DND-41 (cell line): ENCODE measurements at regions not wholly inside any gene's neighbourhood (a gene's known extent, or its start where the extent isn't known, plus 50 kb on each side); places are given as distances from the start of the nearest gene placed in this dataset.

Experiments
- ATAC-seq: fragments of 200-7000 bp; cut with Tn5 transposase; 3 replicates; pipeline ENCODE4 v1.9.1; 2021; ENCODE audit warnings: low read depth; ENCODE audit not compliant: insufficient read depth
- DNase-seq: peaks from one replicate; pipeline ENCODE4 v3.0.0-alpha.2; 2020
- H2AFZ ChIP-seq: 2 replicates; pipeline ENCODE4 v1.6.0; 2012; ENCODE audit warnings: low read depth, low read length
- H3K27ac ChIP-seq: 2 replicates; pipeline ENCODE4 v1.5.1; 2012; ENCODE audit warnings: low read length, inconsistent platforms
- H3K27me3 ChIP-seq: fragments of 200-600 bp; sonication (generic); 2 replicates; pipeline ENCODE4 v1.6.0; 2012; ENCODE audit warnings: low read length, mild to moderate bottlenecking, inconsistent platforms; ENCODE audit not compliant: insufficient read depth, poor library complexity
- H3K36me3 ChIP-seq: 2 replicates; pipeline ENCODE4 v1.5.1; 2012; ENCODE audit warnings: low read length, inconsistent platforms; ENCODE audit not compliant: insufficient read depth
- H3K4me1 ChIP-seq: 2 replicates; pipeline ENCODE4 v1.5.1; 2012; ENCODE audit warnings: mild to moderate bottlenecking, low read length; ENCODE audit not compliant: insufficient read depth
- H3K4me2 ChIP-seq: 2 replicates; pipeline ENCODE4 v1.6.0; 2012; ENCODE audit warnings: mild to moderate bottlenecking, moderate library complexity, low read length, inconsistent platforms; ENCODE audit not compliant: insufficient read depth
- H3K4me3 ChIP-seq, 2 experiments: fragments of 200-600 bp in 1 of 2; shearing (Covaris generic) in 1 of 2; 2 replicates each; pipeline ENCODE4 v1.5.1; 2012 to 2016; ENCODE audit warnings: inconsistent platforms in 2 of 2, low read length in 2 of 2, mild to moderate bottlenecking in 2 of 2, low read depth in 1 of 2, moderate library complexity in 1 of 2
- H3K79me2 ChIP-seq: 2 replicates; pipeline ENCODE4 v1.6.0; 2012; ENCODE audit warnings: low read length, inconsistent platforms; ENCODE audit not compliant: insufficient read depth
- H3K9ac ChIP-seq: 2 replicates; pipeline ENCODE4 v1.6.0; 2012; ENCODE audit warnings: low read depth, mild to moderate bottlenecking, inconsistent platforms, low read length, moderate library complexity
- H3K9me3 ChIP-seq: 2 replicates; pipeline ENCODE4 v1.5.1; 2012; ENCODE audit warnings: low read length, moderate library complexity, mild to moderate bottlenecking, inconsistent platforms; ENCODE audit not compliant: insufficient read depth, severe bottlenecking
- H4K20me1 ChIP-seq: 2 replicates; pipeline ENCODE4 v1.6.0; 2012; ENCODE audit warnings: low read length; ENCODE audit not compliant: insufficient read depth
- CTCF ChIP-seq: IDR thresholded peaks from 2 replicates; pipeline ENCODE4 v1.5.1; 2012; ENCODE audit warnings: borderline replicate concordance, low read length, moderate library complexity, mild to moderate bottlenecking; ENCODE audit not compliant: poor library complexity, severe bottlenecking; ENCODE audit errors: extremely low read depth
- EZH2 ChIP-seq: IDR thresholded peaks from 3 replicates; pipeline ENCODE4 v1.6.1; 2012; ENCODE audit warnings: borderline replicate concordance, low read depth, mild to moderate bottlenecking, moderate library complexity, low read length, inconsistent platforms; ENCODE audit not compliant: severe bottlenecking

DNA sequence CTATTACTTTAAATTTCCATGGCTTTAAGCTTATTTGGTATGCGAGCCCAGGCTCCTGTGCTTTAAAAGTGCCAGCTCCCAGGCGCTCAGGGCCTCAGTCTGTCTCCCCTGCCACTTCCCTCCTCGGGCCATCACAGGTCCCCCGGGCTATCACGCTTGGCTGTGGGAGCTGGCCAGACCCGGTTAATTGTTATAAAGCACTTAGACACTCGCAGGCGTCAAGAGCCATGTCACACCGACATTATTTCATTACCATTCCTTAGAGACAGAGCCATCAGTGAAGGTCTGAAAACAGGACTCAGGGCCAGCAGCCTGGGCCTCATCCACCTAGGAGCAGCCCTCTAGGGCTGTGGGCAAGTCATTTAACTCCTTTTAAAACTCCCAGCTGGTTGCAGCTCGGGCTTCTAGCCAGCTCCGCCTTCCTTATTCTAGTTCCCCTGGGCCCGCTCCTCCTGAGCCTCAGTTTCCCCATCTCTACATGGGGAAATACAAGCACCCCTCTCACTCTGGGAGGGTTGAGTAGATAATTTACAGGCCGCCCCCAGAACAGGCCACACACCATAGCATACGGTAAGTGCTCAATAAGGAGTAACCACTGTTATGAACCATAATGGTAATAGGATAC lies 99.0 kb downstream of the HMX1 start:
- Histone ChIP-seq H4K20me1 (peaks cover 3% of the 10 kb centered on the region; the same call in 1 of the 2 replicates), H3K27me3 (no peaks in the 10 kb centered on the region), H3K27ac (no peak overlapping the region), H2AFZ (no peak overlapping the region), H3K9ac (no peak overlapping the region), H3K4me2 (no peak overlapping the region), H3K4me1 (no peaks in the 10 kb centered on the region), H3K9me3 (no peaks in the 10 kb centered on the region), H3K79me2 (no peaks in the 10 kb centered on the region), H3K36me3 (no peaks in the 10 kb centered on the region), H3K4me3 (no peak overlapping the region)
- DNase-seq (no peak), ATAC-seq (no peak)
- TF ChIP-seq EZH2 (no peak), CTCF (no peak)

- Histone ChIP-seq H3K79me2 (no peaks in the 10 kb centered on the region), H3K4me1 (no peaks in the 10 kb centered on the region), H3K9ac (no peak overlapping the region), H3K27ac (no peak overlapping the region), H3K4me3 (no peak overlapping the region), H2AFZ (no peak overlapping the region), H3K27me3 (no peaks in the 10 kb centered on the region), H4K20me1 (0 out of 2 replicates have a peak, but pooled peaks cover 3% of the 10 kb centered on the region), H3K9me3 (no peaks in the 10 kb centered on the region), H3K36me3 (no peaks in the 10 kb centered on the region), H3K4me2 (no peak overlapping the region)
- ATAC-seq (no peak), DNase-seq (no peak)
- TF ChIP-seq CTCF (no peak), EZH2 (no peak)
Measured at GRCh38 chr4:8771666-8772065, 100.0 kb downstream of the HMX1 start.

GRCh38 chr4:8771258-8771590 lies 100.4 kb downstream of the HMX1 start:
- Histone ChIP-seq H3K4me3 (no peak overlapping the region), H3K27me3 (no peaks in the 10 kb centered on the region), H4K20me1 (0 out of 2 replicates have a peak, but pooled peaks cover 3% of the 10 kb centered on the region), H3K9ac (no peak overlapping the region), H2AFZ (no peak overlapping the region), H3K36me3 (no peaks in the 10 kb centered on the region), H3K79me2 (no peaks in the 10 kb centered on the region), H3K9me3 (no peaks in the 10 kb centered on the region), H3K4me2 (no peak overlapping the region), H3K4me1 (no peaks in the 10 kb centered on the region), H3K27ac (no peak overlapping the region)
- TF ChIP-seq EZH2 = no peak
- TF ChIP-seq CTCF = no peak
- no peak for ATAC-seq
- no peak for DNase-seq
